Stimulated activated CD4-positive, alpha-beta T cell treated with anti-CD3 and anti-CD28 coated beads, TNF-alpha, amount 100 ng/mL, for 24 hours (primary cell): ENCODE measurements at regions not wholly inside any gene's neighbourhood (a gene's known extent, or its start where the extent isn't known, plus 50 kb on each side); places are given as distances from the start of the nearest gene placed in this dataset.
"Not testable (repeated sequence)": the region's sequence is repeated elsewhere in the genome, so short reads cannot be mapped to it uniquely, and the experiment has no call there.

Source experiments
- DNase-seq, 3 experiments: peaks; one replicate each; pipeline ENCODE4 v3.0.0-alpha.2; 2020; ENCODE audit warnings: low read depth in 3 of 3

GRCh38 chr9:79080536-79080935, 491.2 kb upstream of the TLE4 start:
- no peak for DNase-seq

GRCh38 chr9:79083621-79084020, 488.1 kb upstream of the TLE4 start:
- DNase-seq: no peak

- no peak for DNase-seq
These were observed 484.6 kb upstream of the TLE4 start for GRCh38 chr9:79087133-79087532.

- DNase-seq: no peak
These were observed 482.7 kb upstream of the TLE4 start for GRCh38 chr9:79089054-79089560.

- DNase-seq: not testable (repeated sequence)
These were observed 481.9 kb upstream of the TLE4 start for GRCh38 chr9:79089851-79090250.

GRCh38 chr9:79103257-79103656, 468.5 kb upstream of the TLE4 start:
- not testable (repeated sequence) for DNase-seq

- DNase-seq: no peak
These were observed 467.5 kb upstream of the TLE4 start for GRCh38 chr9:79104216-79104615.

- DNase-seq: no peak
These were observed 466.8 kb upstream of the TLE4 start for GRCh38 chr9:79104951-79105350.

GRCh38 chr9:79107911-79108676, 463.7 kb upstream of the TLE4 start:
- no peak for DNase-seq

- no peak for DNase-seq
These were observed 460.1 kb upstream of the TLE4 start for GRCh38 chr9:79111653-79112052.

GRCh38 chr9:79115176-79115575, 456.6 kb upstream of the TLE4 start:
- no peak for DNase-seq

GRCh38 chr9:79116041-79116440, 455.7 kb upstream of the TLE4 start:
- DNase-seq: no peak

- DNase-seq: no peak
These were observed 455.1 kb upstream of the TLE4 start for GRCh38 chr9:79116709-79117108.

- no peak for DNase-seq
These were observed 451.2 kb upstream of the TLE4 start for GRCh38 chr9:79120533-79120932.

GRCh38 chr9:79120941-79121340, 450.8 kb upstream of the TLE4 start:
- no peak for DNase-seq

- no peak for DNase-seq
These were observed 448.4 kb upstream of the TLE4 start for GRCh38 chr9:79123415-79123814.

- no peak for DNase-seq
These were observed 444.1 kb upstream of the TLE4 start for GRCh38 chr9:79127661-79128060.

GRCh38 chr9:79129865-79130480, 441.8 kb upstream of the TLE4 start:
- DNase-seq: peak in 1 of 3 experiments; percentile 14

- no peak for DNase-seq
These were observed 440.5 kb upstream of the TLE4 start for GRCh38 chr9:79131246-79131774.

GRCh38 chr9:79131824-79132377, 439.9 kb upstream of the TLE4 start:
- no peak for DNase-seq

- no peak for DNase-seq
These were observed 437.1 kb upstream of the TLE4 start for GRCh38 chr9:79134654-79135053.

GRCh38 chr9:79135681-79136415, 435.9 kb upstream of the TLE4 start:
- DNase-seq: no peak
